ENCODE measurements at regions not wholly inside any gene's neighbourhood (a gene's known extent, or its start where the extent isn't known, plus 50 kb on each side); places are given as distances from the start of the nearest gene placed in this dataset.

DNA sequence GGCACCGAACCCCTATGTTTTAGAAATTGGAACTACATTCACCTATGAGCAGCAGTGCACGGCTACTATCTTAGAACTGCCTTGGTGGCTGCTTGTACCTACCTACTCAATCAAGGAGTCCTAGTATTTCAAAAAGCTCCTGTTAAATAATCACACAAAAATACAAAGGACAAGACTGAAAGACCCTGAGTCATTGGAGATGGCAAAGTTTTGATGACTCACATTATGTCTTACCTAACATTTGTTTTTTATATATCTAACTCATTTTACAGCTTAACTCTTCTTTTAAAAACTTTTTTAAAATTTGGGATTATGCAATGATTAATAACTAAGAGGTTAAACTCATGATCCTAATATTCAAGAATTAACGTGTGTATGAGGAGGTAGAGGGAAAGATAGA is 1206.0 kb upstream of the TMPRSS15 start:
- DNase-seq: no peak

DNA sequence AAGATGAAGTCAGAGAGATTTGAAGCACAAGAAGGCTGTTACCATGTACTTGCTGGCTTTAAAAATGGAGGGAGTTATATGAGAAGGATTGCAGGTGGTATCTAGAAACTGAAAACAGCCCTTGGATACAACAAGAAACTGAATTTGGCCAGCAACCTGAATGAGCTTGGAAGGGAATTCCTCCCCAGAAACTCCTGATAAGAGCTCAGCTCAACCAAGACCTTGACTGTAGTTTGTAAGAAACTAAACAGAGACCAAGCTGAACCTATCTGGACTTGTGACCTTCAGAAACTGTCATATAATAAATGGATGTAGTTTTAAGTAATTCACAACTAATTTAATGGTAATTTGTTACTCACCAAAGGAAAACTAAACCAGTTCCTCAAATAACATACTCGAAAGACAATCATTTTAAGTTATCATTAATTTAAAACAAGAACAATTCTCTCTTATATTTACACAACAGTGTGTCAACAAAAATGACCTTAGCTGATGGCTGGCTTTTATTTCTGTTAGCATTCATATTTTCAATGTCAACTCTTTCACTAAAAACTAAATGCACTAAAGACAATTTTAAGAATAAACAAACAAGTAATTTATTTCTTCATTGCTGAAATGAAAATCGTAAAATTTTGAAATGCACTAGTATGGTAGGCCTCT is 1218.4 kb upstream of the TMPRSS15 start:
- no peak for DNase-seq

DNA sequence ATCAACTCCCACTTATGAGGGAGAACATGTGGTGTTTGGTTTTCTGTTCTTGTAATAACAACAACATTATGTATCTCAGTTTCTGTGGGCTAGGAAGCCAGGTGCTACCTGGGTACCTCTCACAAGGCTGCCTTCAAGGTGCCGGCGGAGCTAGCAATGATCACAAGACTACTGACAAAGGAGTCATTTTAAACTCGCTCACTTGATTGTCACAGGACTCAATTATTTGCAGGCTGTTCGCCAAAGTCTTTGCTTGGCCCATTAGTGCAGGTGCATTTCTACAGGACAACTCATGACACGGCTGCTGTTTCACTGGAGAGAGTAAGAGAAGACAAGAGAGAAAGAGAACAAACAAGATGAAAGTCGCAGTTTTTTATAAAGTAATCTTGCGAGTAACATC is 1237.4 kb upstream of the TMPRSS15 start:
- no peak for DNase-seq

DNA sequence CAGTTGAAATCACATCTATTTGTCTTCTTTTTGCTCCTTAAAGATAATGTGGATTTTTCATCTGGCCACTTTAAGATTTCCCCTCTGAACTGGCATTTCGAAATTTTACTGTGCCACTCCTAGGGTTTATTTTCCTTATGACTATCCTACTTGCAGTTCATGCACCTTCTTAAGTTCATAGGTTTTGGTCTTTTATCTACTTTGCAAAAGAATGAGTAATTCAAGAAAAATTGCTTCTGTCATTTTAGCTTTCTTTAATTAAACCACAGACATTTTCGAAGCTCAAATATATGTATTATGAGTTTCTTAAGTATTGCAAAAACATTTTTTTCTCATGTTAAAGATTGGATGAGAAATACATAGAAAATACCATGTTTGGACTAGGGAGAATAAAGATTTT is 1244.8 kb upstream of the TMPRSS15 start:
- no peak for DNase-seq

DNA sequence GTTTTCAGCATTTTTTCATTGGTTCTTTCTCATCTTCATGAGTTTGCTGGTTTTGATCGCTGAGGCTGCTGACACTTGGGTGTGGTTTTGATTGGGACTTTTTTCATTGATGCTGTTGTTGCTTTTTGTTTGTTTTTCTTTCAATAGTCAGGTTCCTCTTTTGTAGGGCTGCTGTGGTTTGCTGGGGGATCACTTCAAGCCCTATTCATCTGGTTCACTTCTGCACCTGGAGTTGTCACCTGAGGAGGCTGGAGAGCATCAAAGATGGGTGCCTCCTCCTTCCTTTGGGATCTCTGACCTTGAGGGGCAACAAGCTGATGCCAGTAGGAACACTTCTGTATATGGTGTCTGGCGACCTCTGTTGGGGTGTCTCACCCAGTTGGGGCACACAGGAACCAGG is 1279.9 kb upstream of the TMPRSS15 start:
- DNase-seq: no peak

DNA sequence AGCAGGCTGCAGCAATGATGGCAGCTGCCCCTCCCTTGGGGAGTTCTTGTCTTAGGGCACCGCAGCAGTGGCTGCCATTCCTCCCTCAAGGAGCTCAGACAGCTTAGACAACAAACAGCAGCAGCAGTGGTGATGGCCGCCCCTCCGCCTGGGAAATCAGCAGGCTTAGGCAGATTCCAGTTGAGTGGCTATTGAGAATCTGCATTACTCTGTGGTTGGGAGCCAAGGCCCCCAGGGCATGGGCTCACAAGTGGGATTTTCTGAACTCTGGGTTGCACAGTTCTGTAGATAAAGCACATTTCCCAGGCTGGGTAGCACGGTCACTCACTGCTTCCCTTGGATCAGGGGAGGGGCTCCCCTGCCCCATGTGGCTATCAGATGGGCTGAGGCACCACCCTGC is 1280.7 kb upstream of the TMPRSS15 start:
- DNase-seq: no peak

DNA sequence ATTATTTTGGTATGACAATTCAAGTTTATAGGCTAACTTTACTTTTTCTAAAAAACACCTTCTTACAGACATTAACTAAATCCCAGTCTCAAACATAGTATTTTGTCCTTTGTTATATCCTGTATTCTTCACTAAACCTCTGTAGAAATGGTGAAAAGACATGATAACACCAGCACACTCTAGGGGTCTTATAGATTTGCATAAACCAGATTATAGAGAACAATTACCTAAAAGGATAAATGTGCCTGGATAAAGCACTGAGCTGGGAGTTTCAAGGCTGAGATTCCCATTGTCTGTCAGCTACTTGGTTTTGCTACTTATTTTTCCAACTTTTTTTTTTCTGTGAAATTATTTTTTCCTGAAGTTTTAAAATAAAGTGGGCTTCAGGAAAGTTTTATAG is 1288.6 kb upstream of the TMPRSS15 start:
- DNase-seq: no peak

DNA sequence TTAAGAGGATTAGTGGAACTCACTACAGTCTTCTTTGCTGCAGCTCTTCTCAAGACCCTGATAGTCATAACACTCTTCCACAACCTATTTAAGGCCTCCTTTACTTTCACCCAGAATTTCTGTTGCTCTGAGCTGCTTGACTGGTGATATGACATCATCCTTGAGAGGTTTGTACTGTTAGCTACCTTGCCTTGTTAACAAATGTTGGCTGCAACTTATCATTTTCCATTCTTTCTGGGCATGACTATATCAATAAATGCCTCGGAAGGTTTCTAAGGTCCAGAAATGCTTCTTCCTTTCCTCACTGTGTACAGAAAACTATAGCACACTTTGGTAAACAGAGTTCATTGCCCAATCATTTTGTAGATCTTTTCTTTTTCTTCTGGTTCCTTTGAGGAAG is 1292.2 kb upstream of the TMPRSS15 start:
- no peak for DNase-seq

DNA sequence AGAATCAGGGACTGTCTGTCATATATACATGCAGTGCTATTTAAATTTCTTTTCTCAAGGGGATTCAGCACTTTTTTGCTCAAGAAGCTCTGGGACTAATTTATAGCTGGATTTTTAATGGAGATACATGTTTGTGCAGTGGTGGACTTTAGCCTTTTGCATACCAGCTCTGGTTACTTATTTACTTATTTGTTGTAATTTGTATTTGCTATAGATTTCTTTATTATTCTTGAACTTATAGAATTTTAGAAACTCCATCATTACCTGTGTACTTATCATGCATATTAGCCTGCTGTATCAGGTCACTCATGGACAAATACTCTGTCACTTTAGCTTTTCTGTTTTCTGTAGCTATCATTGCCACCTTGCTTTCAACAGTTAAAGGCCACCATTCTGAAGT is 1296.9 kb upstream of the TMPRSS15 start:
- no peak for DNase-seq

DNA sequence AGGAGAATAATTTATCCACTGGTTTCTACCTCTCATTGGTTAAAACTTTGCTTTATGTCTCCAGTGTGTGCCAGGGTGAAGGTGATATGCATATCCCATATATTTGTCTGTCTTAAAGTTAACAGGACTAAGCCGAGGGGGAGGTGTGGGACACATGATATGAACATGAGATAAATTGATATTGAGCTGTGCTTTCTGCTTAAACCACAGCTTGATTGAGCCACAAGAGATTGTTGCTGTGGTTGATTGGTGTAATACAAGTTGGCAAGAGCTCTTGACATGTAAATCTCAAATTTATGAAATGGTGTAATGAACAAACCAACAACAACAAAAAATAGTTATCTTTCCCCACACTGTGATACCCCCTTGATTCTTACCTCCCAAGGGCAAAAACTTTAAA is 1295.5 kb upstream of the NCAM2 start:
- no peak for DNase-seq

DNA sequence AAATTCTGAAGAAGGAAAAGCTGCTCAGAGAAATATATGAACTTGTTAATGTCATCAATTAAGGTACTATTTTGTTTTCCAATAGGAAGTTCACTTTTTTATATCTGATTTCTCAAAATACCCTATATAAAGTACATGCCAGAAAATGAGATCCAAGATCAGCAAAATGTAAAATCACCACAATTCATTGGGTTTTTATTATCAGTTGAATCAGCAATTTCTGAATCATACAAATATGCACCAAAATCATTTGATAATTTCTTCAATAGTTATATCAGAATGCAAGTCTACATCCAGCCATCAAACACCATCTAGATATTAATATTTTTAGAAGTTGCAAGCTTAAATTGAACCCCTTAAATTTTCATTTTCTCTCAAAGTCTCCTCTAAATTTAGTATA is 1293.4 kb upstream of the NCAM2 start:
- DNase-seq: no peak

DNA sequence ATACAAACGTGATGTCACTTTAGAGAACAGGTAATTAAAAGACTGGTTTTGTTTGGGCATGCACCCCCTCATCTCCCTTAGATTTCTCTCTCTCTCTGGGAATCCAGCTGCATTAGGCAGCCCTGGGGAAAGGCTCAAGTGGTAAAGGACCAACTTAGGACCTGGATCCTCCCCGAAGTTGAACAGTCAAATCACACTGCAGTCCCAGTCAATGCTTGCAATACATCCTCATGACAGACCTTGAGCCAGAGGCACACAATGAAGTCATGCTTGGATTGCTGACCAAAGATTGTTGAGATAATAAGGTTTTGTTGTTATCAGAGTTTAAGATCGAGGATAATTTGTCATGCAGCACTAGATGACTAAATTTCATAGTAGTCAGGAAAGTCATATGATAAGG is 1285.8 kb upstream of the NCAM2 start:
- no peak for DNase-seq

DNA sequence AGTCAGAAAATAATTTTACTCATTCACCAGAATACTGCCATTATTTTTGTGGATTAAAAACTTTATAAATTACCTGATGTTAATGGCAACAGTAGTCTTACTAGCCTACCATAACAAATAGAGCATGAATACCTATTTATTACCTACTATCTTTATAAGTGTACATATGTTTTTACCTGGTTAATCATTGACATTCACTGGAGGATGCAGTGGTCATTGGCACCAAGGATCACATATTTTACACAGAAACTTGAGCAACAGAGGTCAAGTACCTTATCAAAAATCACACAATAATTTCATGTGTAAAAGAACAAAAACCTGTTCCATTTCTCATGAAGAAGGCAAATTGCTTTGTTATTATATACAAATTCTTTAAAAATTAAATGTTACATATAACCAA is 1284.9 kb upstream of the NCAM2 start:
- DNase-seq: no peak

DNA sequence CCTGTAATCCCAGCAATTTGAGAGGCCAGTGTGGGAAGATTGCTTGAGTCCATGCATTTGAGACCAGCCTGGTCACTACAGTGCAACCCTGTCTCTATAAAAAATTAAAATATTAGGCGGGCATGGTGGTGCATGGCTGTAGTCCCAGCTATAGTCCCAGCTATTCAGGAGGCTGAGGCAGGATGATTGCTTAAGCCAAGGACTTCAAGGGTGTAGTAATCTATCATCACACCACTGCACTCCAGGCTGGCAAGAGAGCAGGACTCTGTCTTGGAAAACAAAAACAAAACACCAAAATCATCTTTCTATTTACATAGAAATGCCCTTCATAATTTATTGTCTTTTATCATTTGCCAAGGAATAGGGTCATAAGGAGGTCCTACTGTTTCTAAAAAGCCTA is 1274.1 kb upstream of the NCAM2 start:
- DNase-seq: no peak

DNA sequence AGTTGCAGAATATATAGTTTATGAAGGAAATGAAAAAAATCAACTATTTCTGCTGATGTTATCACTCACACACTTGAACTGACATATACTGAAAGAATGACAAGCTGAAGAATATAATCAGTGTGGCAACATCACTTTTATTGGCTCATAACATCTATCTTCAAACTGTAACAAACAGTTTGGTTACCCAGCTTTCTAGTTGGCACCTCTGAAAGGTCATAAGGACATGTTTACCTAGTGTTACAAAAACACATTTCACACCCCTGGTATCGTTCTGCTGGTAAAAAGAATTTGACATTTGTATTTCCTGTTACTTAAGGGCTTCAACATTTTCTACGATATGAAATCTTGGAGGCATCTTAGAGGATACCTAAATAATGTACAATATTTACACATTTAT is 1267.0 kb upstream of the NCAM2 start:
- no peak for DNase-seq

DNA sequence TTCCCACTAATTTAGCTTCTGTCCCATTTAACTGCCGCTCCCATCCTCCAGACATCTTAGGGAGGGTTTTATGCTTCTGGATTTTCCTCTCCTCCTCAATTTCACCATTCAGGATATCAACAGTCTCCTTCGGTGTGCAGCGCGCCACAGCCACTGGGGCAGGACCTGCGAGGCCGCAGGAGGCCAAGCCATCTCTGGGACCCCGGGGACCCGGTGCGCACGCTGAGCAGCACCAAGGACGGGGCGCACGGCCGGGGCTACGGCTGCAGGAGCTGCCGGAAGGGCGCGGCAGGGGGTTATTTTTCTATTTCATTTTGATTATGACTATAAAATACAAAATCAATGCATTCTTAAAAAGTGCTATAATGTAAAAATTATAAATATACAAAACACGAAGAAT is 1238.4 kb upstream of the NCAM2 start:
- no peak for DNase-seq

DNA sequence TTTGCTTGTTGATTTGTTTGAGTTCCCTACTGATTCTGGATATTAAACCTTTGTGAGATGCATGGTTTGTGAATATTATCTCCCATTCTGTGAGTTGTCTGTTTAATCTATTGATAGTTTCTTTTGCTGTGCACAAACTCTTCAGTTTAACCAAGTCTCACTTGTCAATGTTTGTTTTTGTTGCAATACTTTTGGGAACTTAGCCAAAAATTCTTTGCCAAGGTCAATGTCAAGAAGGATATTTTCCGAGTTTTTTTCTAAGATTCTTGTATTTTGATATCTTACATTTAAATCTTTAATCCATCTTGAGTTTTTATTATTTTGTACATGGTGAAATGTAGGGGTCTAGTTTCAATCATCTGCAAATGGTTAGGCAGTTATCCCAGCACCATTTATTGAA is 1230.7 kb upstream of the NCAM2 start:
- DNase-seq: no peak

DNA sequence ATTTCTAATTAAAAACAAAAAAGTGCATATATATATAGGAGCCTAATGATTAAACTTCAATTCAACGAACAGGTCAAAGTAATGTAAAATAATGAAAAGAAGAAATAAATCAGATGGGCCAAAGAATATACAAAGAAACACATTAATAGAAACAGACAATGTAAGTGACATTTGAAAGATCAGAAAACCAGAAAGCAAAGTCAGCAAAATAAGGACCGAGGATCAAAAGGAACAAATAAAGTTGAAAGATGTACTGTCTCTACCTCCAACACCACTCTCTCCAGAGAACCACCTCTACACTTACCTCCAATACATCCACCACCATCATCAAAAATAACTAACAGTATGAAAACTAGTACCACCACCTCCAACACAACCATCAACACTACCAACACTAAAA is 1226.3 kb upstream of the NCAM2 start:
- no peak for DNase-seq

DNA sequence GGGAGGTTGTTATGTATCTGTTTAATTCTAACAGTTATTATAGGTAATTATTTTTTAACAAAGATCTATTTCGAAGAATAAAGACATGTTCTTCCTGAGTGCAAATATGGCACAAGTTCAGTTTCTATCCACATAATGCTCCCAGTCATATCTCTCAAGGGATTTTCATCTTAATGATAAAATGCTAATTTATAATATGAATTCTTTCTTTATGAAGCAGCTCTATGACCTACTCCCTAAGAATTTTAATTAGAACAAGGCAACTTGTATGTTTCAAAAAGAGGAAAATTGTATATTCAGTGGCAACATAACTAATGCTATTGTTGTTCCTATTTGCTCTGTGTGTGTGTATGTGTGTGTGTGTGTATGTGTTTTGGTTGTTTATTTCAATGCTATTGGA is 1222.1 kb upstream of the NCAM2 start:
- DNase-seq: no peak

DNA sequence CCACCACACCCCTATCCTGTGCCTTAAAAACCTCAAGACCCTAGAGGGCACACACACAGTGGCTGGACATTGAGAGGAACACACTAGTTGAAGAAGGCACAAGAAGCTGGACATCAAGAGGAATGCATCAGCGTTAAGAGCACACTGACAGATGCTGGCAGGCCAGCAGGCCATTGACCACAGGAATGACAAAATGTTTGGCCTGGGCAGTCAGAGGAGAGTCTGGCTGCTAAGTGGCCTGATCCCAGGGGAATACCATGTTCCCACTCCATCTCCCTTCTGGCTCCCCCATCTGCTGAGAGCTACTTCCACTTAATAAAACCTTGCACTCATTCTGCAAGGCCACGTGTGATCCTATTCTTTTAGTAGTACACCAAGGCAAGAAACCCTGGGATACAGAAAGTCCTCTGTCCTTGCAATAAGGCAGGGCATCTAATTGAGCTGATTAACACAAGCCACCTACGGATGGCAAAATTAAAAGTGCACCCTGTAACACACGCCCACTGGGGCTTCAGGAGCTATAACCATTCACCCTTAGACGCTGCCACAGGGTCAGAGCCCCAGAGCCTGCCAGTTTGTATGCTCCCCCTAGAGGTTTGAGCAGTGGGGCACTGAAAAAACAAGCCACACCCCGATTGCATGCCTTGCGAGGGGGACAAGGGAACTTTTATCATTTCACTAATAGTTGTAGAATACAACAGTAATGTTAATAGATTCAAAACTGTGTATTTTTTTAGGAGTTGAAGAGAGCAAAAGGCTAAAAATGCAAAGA is 1216.1 kb upstream of the NCAM2 start:
- no peak for DNase-seq

DNA sequence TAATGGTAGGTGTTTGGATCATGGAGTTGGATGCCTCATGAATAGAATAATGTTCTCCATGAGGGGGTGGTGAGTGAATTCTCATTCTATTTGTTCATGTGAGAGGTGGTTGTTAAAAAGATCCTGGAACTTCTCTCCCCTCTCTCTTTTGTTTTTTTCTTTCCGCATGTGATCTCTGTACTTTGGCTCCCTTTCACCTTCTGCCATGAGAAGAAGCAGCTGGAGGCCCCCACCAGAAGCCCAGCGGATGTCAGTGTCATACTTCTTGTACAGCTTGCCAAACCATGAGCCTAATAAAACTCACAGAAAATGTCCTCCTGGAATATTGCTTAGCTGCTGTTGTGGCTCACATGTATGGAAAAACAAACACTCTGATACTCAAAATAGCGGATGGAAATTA is 1212.3 kb upstream of the NCAM2 start:
- no peak for DNase-seq

DNA sequence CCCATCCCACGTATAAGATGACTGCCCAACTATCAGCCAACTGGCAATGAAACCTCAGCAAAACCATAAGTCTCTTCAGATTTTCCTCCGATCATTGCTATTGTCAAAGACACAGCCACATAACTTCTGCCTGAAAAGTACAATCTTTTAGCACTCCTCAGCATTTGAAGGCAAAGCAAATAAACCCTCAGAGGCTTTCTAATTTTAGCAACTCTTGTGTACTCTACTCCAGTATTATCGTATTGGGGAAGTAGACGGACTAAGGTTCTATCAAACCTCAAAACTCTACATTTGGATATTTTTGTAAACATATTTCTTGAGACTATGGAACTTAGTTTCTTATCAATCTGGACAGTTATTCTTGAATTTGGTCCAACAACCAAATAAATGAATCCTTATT is 1206.2 kb upstream of the NCAM2 start:
- no peak for DNase-seq

DNA sequence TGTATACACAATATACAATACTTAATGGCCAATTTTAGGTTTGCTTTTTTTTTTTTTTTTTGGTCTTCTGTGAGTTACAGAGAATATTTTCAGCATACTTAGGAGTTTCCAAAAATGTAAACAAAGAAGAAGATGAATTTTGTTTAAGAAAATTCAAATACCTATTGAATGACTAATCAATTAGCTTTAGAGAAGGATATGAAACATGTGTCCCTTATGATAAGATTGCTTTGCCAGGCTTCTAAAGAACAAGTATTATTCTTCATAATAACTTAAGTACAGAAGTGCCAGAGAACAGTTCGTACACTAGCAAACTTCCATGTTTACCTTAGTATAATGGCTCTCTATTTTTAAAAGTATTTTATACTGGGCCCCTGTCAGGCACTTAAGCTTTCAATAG is 1191.0 kb upstream of the NCAM2 start:
- no peak for DNase-seq

DNA sequence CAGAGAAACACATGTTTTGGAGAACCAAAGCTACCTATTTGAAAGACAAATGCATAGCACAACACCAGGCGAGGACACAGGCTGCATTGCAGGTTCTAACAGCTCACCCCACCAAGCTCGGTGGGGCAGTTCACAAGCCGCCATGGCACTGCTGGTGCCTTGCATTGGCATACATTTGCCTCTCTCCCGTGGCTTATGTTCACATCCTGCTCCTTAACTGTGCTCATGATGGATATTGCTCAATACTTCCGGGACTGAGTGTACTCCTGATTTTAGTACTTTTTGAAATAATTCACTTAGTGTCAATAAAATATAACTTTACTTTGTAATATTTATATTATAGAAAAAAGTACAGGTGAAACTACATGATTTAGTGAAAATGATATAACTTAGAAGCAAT is 1187.4 kb upstream of the NCAM2 start:
- no peak for DNase-seq
